SK-N-DZ (cell line): ENCODE measurements at regions not wholly inside any gene's neighbourhood (a gene's known extent, or its start where the extent isn't known, plus 50 kb on each side); places are given as distances from the start of the nearest gene placed in this dataset.
A peak's percentile ranks its signal among the peaks of the same experiment; 100 is the strongest.
"Not testable (repeated sequence)": the region's sequence is repeated elsewhere in the genome, so short reads cannot be mapped to it uniquely, and the experiment has no call there.

Source experiments
- DNase-seq: peaks from one replicate; pipeline ENCODE4 v3.0.0-alpha.2; 2015; ENCODE audit warnings: low spot score

DNA sequence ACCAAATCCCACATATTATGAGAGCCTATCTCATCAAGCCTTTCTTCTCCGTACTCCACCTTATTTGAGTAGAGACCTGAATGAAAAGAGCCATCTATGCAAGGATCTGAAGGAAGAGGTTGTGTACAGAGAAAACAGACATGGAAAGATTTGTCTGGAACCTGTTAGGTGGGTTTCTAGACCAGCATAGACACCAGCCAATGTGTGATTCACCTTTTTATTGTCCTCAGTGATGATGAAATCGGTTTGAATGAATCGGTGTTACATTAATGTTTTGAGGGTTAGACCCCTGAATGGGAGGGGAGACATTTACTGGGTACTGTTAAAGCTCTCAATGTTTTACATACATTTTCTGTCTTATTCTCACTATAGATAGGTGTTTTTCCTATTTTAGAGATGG is 223.6 kb downstream of the NMUR2 start:
- DNase-seq, result no peak

- no peak for DNase-seq
Measured at GRCh38 chr5:152178350-152178699, 226.8 kb downstream of the NMUR2 start.

DNA sequence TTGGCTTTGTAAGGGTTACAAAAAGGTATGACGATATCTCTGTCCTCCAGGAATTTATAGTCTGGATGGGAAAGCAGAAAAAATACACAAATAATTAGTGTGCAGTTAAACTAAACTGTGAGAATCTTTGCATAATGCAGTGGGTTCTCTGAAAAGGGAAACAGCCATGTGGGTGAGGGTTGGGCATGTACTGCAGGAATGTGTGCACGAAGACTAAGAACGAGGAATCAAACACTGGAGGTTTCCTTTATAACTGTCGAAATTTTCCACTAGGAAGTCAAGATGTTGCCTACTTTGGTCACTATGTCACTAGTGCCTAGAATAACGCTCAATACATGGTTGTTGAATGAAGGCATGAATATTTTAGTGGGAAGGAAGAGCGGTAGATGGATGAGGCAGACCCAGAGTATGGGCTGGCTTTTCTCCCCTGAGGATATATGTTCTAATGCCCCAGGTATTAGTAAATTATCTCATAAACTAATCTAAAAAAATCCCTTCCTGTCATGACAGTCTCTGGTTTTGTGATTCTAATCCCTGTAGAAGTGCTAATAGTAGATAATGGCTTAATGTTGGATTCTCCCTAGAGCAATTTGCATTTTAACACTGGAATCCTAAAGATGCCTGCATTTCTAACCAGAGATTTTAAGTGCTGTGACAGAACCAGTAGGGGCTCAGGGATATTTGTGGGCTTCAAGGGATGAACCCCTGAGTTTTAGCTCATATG is 227.3 kb downstream of the NMUR2 start:
- DNase-seq, result no peak

DNA sequence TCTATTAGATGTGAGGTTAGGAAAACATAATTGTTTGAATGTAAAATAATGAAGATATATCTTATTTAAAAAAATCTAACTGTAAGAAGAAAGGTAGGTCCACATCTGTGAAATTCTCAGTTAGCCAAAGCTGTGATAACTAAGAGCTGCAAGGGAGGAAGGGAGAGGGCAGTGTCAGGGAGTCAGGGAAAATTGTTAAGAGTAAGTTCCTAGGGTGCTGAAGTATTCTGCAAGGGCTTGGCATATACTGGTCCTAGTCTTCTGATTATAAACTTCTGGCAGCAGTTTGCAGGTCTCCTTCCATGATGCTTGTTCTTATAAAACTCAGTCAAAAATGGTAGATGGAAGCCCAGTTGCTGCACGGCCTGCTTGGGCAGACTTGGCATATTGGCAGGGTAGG is 233.2 kb downstream of the NMUR2 start:
- DNase-seq, result no peak

DNA sequence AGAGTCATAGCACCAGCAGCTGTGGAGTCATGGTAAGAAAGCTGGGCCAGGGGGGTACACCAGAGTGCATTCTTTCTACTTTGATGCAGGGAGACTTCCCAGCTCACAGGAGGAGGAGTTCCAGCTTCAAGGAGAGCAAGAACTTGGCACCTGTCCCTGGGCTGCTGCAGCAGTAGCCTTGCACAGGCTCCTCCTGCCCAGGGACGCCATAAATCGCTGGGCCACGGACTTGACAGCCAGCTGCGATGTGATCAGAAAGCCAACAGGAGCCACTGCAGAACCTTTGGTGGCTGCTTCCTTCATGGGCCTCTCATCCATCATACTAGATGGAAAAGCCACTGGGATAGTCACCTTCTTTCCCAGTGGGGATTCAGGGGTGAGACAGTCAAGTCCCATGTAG is 234.7 kb downstream of the NMUR2 start:
- peak; percentile 20 for DNase-seq

GRCh38 chr5:152164860-152165259 is 240.2 kb upstream of the GLRA1 start:
- DNase-seq, result no peak

- not testable (repeated sequence) for DNase-seq
Measured at GRCh38 chr5:152159894-152160293, 235.2 kb upstream of the GLRA1 start.

GRCh38 chr5:152154452-152154851 is 229.8 kb upstream of the GLRA1 start:
- not testable (repeated sequence) for DNase-seq

GRCh38 chr5:152151940-152152339 is 227.3 kb upstream of the GLRA1 start:
- DNase-seq, result no peak

- no peak for DNase-seq
Measured at GRCh38 chr5:152151113-152151512, 226.5 kb upstream of the GLRA1 start.

GRCh38 chr5:152147286-152147685 is 222.6 kb upstream of the GLRA1 start:
- DNase-seq, result no peak

GRCh38 chr5:152146566-152146965 is 221.9 kb upstream of the GLRA1 start:
- no peak for DNase-seq

GRCh38 chr5:152144556-152144955 is 219.9 kb upstream of the GLRA1 start:
- DNase-seq, result no peak

- DNase-seq, result no peak
Measured at GRCh38 chr5:152144030-152144429, 219.4 kb upstream of the GLRA1 start.

- peak; percentile 72 for DNase-seq
Measured at GRCh38 chr5:152142840-152143469, 218.3 kb upstream of the GLRA1 start.

DNA sequence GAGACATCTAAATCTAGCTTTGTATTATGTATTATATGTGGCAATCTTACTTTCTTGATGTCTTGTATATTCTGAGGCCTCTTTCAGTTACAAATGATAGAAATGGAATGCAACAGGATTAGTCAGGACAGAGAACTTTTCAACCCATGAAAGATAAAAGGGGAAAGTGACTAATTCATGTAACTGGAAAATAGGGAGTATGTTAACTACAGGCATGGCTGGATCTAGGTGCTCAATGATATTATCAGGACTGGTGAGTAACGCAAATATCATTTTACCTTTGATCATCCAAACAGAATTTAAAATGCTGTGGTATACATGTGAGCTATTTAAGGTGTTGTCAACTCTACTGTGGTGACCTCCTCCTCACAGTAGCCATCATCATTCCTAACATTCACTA is 215.7 kb upstream of the GLRA1 start:
- DNase-seq, result no peak

- no peak for DNase-seq
Measured at GRCh38 chr5:152137063-152137462, 212.4 kb upstream of the GLRA1 start.

- DNase-seq, result no peak
Measured at GRCh38 chr5:152136321-152136720, 211.7 kb upstream of the GLRA1 start.

DNA sequence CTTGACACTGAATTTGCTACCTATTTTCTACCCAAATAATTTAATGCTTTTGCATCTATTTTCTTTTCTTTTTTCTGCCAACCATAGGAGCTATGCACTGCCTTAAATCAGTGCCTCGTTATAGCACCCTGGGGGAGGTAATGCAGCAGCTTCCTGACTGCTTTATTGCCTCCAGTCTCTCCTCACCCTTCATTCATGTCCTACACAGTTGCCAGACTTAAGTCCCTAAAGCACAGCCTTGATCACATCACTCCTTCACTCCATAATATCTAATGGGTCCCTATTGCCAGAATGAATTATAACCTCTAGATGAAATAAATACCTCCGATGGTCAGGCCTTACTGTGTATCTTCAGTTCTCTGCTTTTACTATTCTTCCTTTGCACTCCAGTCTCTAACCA is 211.2 kb upstream of the GLRA1 start:
- DNase-seq, result no peak

GRCh38 chr5:152125661-152126205 is 201.1 kb upstream of the GLRA1 start:
- DNase-seq, result no peak

GRCh38 chr5:152124409-152125041 is 199.9 kb upstream of the GLRA1 start:
- no peak for DNase-seq

DNA sequence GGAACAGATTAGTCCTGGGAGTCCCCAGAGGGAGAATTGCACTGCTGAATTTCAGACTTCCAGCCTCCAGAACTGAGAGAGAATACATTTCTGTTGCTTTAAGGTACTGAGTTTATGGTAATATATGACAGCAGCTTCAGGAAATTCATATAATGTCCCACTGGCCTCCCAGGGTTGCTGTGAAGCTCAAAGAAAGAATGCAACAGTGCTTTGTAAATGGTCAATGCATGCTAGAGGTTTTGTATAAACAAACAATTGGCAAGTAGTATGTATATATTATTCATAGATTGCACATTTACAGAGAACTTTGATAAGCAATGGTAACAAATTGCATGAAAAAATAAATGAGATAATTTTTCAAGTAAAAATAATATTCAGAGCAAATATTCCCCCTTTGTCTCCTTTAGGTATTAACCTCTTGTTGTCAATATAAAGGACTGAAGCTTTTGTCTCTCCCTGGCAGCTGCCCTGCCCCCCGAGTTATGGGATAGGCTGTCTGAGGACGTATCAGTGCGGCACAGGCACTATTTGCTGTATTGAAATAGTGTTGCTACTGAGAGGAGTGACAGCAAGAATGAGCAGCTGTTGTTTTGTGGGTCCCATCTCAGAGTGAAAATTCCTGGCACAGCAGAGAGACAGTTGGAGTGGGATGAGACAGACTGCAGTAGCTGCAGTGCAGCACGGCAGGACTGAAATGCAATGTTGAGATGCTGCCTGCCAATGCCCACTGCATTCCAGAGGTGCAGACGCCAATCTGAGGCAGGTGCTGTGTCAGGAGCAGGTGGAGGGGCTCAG is 194.2 kb upstream of the GLRA1 start:
- no peak for DNase-seq
